Pons (tissue), 1 donor: ENCODE measurements at regions not wholly inside any gene's neighbourhood (a gene's known extent, or its start where the extent isn't known, plus 50 kb on each side); places are given as distances from the start of the nearest gene placed in this dataset.

Experiments
- DNase-seq: peaks from one replicate; pipeline ENCODE4 v3.0.0-alpha.2; 2016; ENCODE audit warnings: low spot score

GRCh38 chr1:87720561-87720960, 391.9 kb downstream of the LMO4 start:
- no peak for DNase-seq

GRCh38 chr1:87723193-87723592, 394.5 kb downstream of the LMO4 start:
- no peak for DNase-seq

- no peak for DNase-seq
Observed at GRCh38 chr1:87728169-87728568, 399.5 kb downstream of the LMO4 start.

- no peak for DNase-seq
Observed at GRCh38 chr1:87730274-87731216, 401.9 kb downstream of the LMO4 start.

GRCh38 chr1:87733386-87733785, 404.7 kb downstream of the LMO4 start:
- DNase-seq = no peak

GRCh38 chr1:87735750-87736149, 407.1 kb downstream of the LMO4 start:
- DNase-seq = no peak

- no peak for DNase-seq
Observed at GRCh38 chr1:87739141-87739540, 410.5 kb downstream of the LMO4 start.

GRCh38 chr1:87739704-87740103, 411.0 kb downstream of the LMO4 start:
- no peak for DNase-seq

GRCh38 chr1:87743256-87743655, 414.6 kb downstream of the LMO4 start:
- DNase-seq = no peak

- DNase-seq = no peak
Observed at GRCh38 chr1:87744056-87744455, 415.4 kb downstream of the LMO4 start.

GRCh38 chr1:87744763-87745162, 416.1 kb downstream of the LMO4 start:
- no peak for DNase-seq

GRCh38 chr1:87753366-87753765, 424.7 kb downstream of the LMO4 start:
- DNase-seq = no peak

- DNase-seq = no peak
Observed at GRCh38 chr1:87754139-87754538, 425.5 kb downstream of the LMO4 start.

- no peak for DNase-seq
Observed at GRCh38 chr1:87757676-87758075, 429.0 kb downstream of the LMO4 start.

GRCh38 chr1:87759421-87760087, 430.9 kb downstream of the LMO4 start:
- no peak for DNase-seq

- no peak for DNase-seq
Observed at GRCh38 chr1:87760155-87760554, 431.5 kb downstream of the LMO4 start.

GRCh38 chr1:87760654-87761053, 432.0 kb downstream of the LMO4 start:
- no peak for DNase-seq

GRCh38 chr1:87763483-87763882, 434.8 kb downstream of the LMO4 start:
- no peak for DNase-seq

GRCh38 chr1:87765057-87765680, 436.5 kb downstream of the LMO4 start:
- DNase-seq = no peak

GRCh38 chr1:87765681-87766070, 437.0 kb downstream of the LMO4 start:
- no peak for DNase-seq

- DNase-seq = no peak
Observed at GRCh38 chr1:87766737-87767136, 438.1 kb downstream of the LMO4 start.

GRCh38 chr1:87778896-87779295, 450.2 kb downstream of the LMO4 start:
- DNase-seq = no peak

- no peak for DNase-seq
Observed at GRCh38 chr1:87781554-87781953, 452.9 kb downstream of the LMO4 start.
